Keratinocyte (primary cell): ENCODE measurements at regions not wholly inside any gene's neighbourhood (a gene's known extent, or its start where the extent isn't known, plus 50 kb on each side); places are given as distances from the start of the nearest gene placed in this dataset.

Source experiments
- EZH2 ChIP-seq: IDR thresholded peaks from one replicate; pipeline ENCODE4 v1.6.1; 2012; ENCODE audit warnings: inconsistent platforms, mild to moderate bottlenecking, low read length, moderate library complexity
- TF ChIP-seq, protein P1 (sequence below), 3 experiments: IDR thresholded peaks in 1 of 3; conservative IDR thresholded peaks in 1 of 3; optimal IDR thresholded peaks in 1 of 3; 2 replicates in 2 of 3; 3 replicates in 1 of 3; pipeline versions ENCODE3 to v1.5.1; 2011; ENCODE audit warnings: low read length in 3 of 3, mild to moderate bottlenecking in 3 of 3, moderate library complexity in 2 of 3, control low read depth in 1 of 3, inconsistent platforms in 1 of 3; ENCODE audit not compliant: insufficient read depth in 2 of 3; ENCODE audit errors: extremely low read depth in 1 of 3

GRCh38 chr6:85824329-85824728 lies 181.6 kb upstream of the SYNCRIP start:
- TF ChIP-seq, protein P1, sequence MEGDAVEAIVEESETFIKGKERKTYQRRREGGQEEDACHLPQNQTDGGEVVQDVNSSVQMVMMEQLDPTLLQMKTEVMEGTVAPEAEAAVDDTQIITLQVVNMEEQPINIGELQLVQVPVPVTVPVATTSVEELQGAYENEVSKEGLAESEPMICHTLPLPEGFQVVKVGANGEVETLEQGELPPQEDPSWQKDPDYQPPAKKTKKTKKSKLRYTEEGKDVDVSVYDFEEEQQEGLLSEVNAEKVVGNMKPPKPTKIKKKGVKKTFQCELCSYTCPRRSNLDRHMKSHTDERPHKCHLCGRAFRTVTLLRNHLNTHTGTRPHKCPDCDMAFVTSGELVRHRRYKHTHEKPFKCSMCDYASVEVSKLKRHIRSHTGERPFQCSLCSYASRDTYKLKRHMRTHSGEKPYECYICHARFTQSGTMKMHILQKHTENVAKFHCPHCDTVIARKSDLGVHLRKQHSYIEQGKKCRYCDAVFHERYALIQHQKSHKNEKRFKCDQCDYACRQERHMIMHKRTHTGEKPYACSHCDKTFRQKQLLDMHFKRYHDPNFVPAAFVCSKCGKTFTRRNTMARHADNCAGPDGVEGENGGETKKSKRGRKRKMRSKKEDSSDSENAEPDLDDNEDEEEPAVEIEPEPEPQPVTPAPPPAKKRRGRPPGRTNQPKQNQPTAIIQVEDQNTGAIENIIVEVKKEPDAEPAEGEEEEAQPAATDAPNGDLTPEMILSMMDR (optimal IDR thresholded peaks at IDR 0.05 in 1 of 3, IDR thresholded peaks at IDR 0.05 in 1 of 3, conservative IDR thresholded peaks at IDR 0.05 in 1 of 3; ENCODE audit: extremely low read depth in 1 of 3, insufficient read depth in 2 of 3, low read length in 3 of 3), result peak in 1 of 3 experiments; percentile 13
- TF ChIP-seq EZH2, result no peak
